Esophagus muscularis mucosa (tissue), 4 donors: ENCODE measurements at regions not wholly inside any gene's neighbourhood (a gene's known extent, or its start where the extent isn't known, plus 50 kb on each side); places are given as distances from the start of the nearest gene placed in this dataset.

ENCODE experiments used
- DNase-seq: peaks from one replicate; pipeline ENCODE4 v3.0.0-alpha.2; 2017; ENCODE audit errors: extremely low spot score
- H3K27ac ChIP-seq, 4 donors: fragments of 200-600 bp; sonication (generic); replicated peaks in 1 of 4; 1 replicate in 3 of 4; 2 replicates in 1 of 4; pipeline ENCODE4 v1.5.1; 2016 to 2019; ENCODE audit warnings: mild to moderate bottlenecking in 1 of 4
- H3K27me3 ChIP-seq, 4 donors: fragments of 200-600 bp; sonication (generic); one replicate each; pipeline versions ENCODE4 v1.5.1 to v1.6.0; 2016 to 2019
- H3K36me3 ChIP-seq, 4 donors: fragments of 200-600 bp; sonication (generic); one replicate each; pipeline ENCODE4 v1.5.1; 2016 to 2019
- H3K4me1 ChIP-seq, 4 donors: fragments of 200-600 bp; sonication (generic); one replicate each; pipeline ENCODE4 v1.5.1; 2016 to 2019
- H3K4me3 ChIP-seq, 4 donors: fragments of 200-600 bp; sonication (generic); 1 replicate in 2 of 4; 2 replicates in 2 of 4; pipeline ENCODE4 v1.5.1; 2016 to 2019; ENCODE audit warnings: mild to moderate bottlenecking in 4 of 4, moderate library complexity in 1 of 4
- H3K9me3 ChIP-seq, 4 donors: fragments of 200-600 bp; sonication (generic); 1 replicate in 3 of 4; 2 replicates in 1 of 4; pipeline ENCODE4 v1.5.1; 2016 to 2019
- CTCF ChIP-seq, 3 experiments: fragments of 200-600 bp in 2 of 3; fragments of 450-650 bp in 1 of 3; sonication (generic) in 2 of 3; IDR thresholded peaks; one replicate each; pipeline ENCODE4 v1.5.1; 2017 to 2019; ENCODE audit warnings: antibody characterized with exemption in 3 of 3, mild to moderate bottlenecking in 2 of 3, moderate library complexity in 1 of 3
- EP300 ChIP-seq: sonication (generic); formaldehyde crosslinking; IDR thresholded peaks from one replicate; pipeline ENCODE4 v1.6.1; 2017; ENCODE audit warnings: antibody characterized with exemption
- POLR2A ChIP-seq: fragments of 450-650 bp; IDR thresholded peaks from one replicate; pipeline ENCODE4 v1.6.1; 2017; ENCODE audit warnings: antibody characterized with exemption, moderate library complexity, mild to moderate bottlenecking, low read depth
- POLR2AphosphoS5 ChIP-seq, 2 donors: sonication (generic); formaldehyde crosslinking; IDR thresholded peaks; one replicate each; pipeline ENCODE4 v1.6.1; 2017; ENCODE audit warnings: antibody characterized with exemption in 2 of 2
- WGBS: methylation state at CpG from one replicate; pipeline ENCODE4 v1.1.5; 2018; 5-methylcytosine and 5-hydroxymethylcytosine counted together
- intact Hi-C: fragments of 100-400 bp; cut with DNase I; formaldehyde crosslinking; loops from one replicate; pipeline ENCODE4 v1.15.1; 2023

- peak overlapping the region; percentile 65 to 78 (median 74) for H3K4me3 ChIP-seq
- H3K4me1 ChIP-seq, result peaks cover 50 to 65% (median 60%) of the 10 kb centered on the region in 4 donors
- no peak for TF ChIP-seq POLR2AphosphoS5 (IDR thresholded peaks at IDR 0.05)
- TF ChIP-seq CTCF (IDR thresholded peaks at IDR 0.05), result no peak
- no peak for TF ChIP-seq POLR2A
- no peak for TF ChIP-seq EP300
- no peak for DNase-seq
- intact Hi-C loops, result loop anchor here (2.0 to 10.0 kb wide), 4 partner anchors 61 to 217 kb away; partner anchors contain the start of genes AKIP1, RPL27A, STK33 and TRIM66
- no peaks in the 10 kb centered on the region for H3K36me3 ChIP-seq
- WGBS, result 58% methylated on average over 1 of the region's 1 CpG
- no peaks in the 10 kb centered on the region for H3K9me3 ChIP-seq
- no peaks in the 10 kb centered on the region for H3K27me3 ChIP-seq
- peak overlapping the region; percentile 90 to 95 (median 93) for H3K27ac ChIP-seq
Observed at GRCh38 chr11:8811571-8811970, 99.4 kb upstream of the AKIP1 start.

- peak overlapping the region; percentile 90 to 95 (median 93) for H3K27ac ChIP-seq
- H3K36me3 ChIP-seq, result no peaks in the 10 kb centered on the region
- TF ChIP-seq CTCF (IDR thresholded peaks at IDR 0.05), result no peak
- no peak for TF ChIP-seq POLR2A
- TF ChIP-seq POLR2AphosphoS5 (IDR thresholded peaks at IDR 0.05), result peak; percentile 29 to 44
- TF ChIP-seq EP300, result no peak
- intact Hi-C loops, result loop anchor here (5.0 to 10.0 kb wide), 3 partner anchors 60 to 218 kb away; partner anchors contain the start of genes AKIP1 and STK33
- H3K27me3 ChIP-seq, result no peaks in the 10 kb centered on the region
- peaks cover 41 to 56% (median 51%) of the 10 kb centered on the region in 4 donors for H3K4me1 ChIP-seq
- no peaks in the 10 kb centered on the region for H3K9me3 ChIP-seq
- WGBS, result 34% methylated on average over 3 of the region's 3 CpGs
- DNase-seq, result no peak
- no peak overlapping the region for H3K4me3 ChIP-seq
Observed at GRCh38 chr11:8812438-8812837, 98.6 kb upstream of the AKIP1 start.

GRCh38 chr11:8813658-8814057, 97.3 kb upstream of the AKIP1 start:
- intact Hi-C loops, result loop anchor here (5.0 to 10.0 kb wide), 3 partner anchors 59 to 219 kb away; partner anchors contain the start of genes AKIP1 and STK33
- Histone ChIP-seq H3K27ac (peak overlapping the region; percentile 90 to 95 (median 93)), H3K36me3 (no peaks in the 10 kb centered on the region), H3K4me1 (peaks cover 30 to 44% (median 39%) of the 10 kb centered on the region in 4 donors), H3K27me3 (no peaks in the 10 kb centered on the region), H3K4me3 (no peak overlapping the region), H3K9me3 (no peaks in the 10 kb centered on the region)
- DNase-seq, result no peak
- 43% methylated on average over 1 of the region's 1 CpG for WGBS
- TF ChIP-seq CTCF (IDR thresholded peaks at IDR 0.05) (peak; percentile 84 to 93 (median 88)), EP300 (no peak), POLR2AphosphoS5 (IDR thresholded peaks at IDR 0.05) (peak; percentile 73 to 74)

- WGBS, result 54% methylated on average over 4 of the region's 4 CpGs
- H3K4me3 ChIP-seq, result no peak overlapping the region
- no peaks in the 10 kb centered on the region for H3K36me3 ChIP-seq
- no peak for TF ChIP-seq POLR2A
- TF ChIP-seq CTCF (IDR thresholded peaks at IDR 0.05), result no peak
- TF ChIP-seq EP300, result no peak
- no peak for TF ChIP-seq POLR2AphosphoS5 (IDR thresholded peaks at IDR 0.05)
- no peaks in the 10 kb centered on the region for H3K27me3 ChIP-seq
- no peak for DNase-seq
- H3K27ac ChIP-seq, result peak overlapping the region; percentile 90 to 95 (median 93)
- H3K4me1 ChIP-seq, result peaks cover 26 to 38% (median 37%) of the 10 kb centered on the region in 4 donors
- no peaks in the 10 kb centered on the region for H3K9me3 ChIP-seq
- intact Hi-C loops, result loop anchor here (5.0 to 10.0 kb wide), 3 partner anchors 58 to 220 kb away; partner anchors contain the start of genes AKIP1 and STK33
Observed at GRCh38 chr11:8814209-8814922, 96.6 kb upstream of the AKIP1 start.
